Panc1 (cell line): ENCODE measurements at regions not wholly inside any gene's neighbourhood (a gene's known extent, or its start where the extent isn't known, plus 50 kb on each side); places are given as distances from the start of the nearest gene placed in this dataset.

Experiments used
- ATAC-seq: fragments of 200-7000 bp; cut with Tn5 transposase; 2 replicates; pipeline ENCODE4 v1.9.1; 2020; ENCODE audit warnings: mild to moderate bottlenecking, moderate library complexity
- BruUV-seq: library from RNA; stranded (reverse); fragments of 400-500 nt; replicated peaks from 2 replicates; lab custom pipeline; 2021; lab: Mats Ljungman, UMichigan
- CTCF ChIA-PET: fragments of 300-600 bp; sonication (Branson Sonifier 250); formaldehyde crosslinking; loops from one replicate; lab custom pipeline; 2022; ENCODE audit warnings: antibody characterized with exemption; lab: Charles Lee
- POLR2A ChIA-PET: fragments of 300-600 bp; sonication (Branson Sonifier 250); formaldehyde crosslinking; loops from one replicate; lab custom pipeline; 2022; ENCODE audit warnings: antibody characterized with exemption; lab: Charles Lee
- DNase-seq: peaks from one replicate; pipeline ENCODE4 v3.0.0-alpha.2; 2010; ENCODE audit warnings: low read depth, low spot score
- H3K27ac ChIP-seq: 2 replicates; pipeline ENCODE4 v1.5.1; 2011; ENCODE audit warnings: mild to moderate bottlenecking, low read length, inconsistent platforms
- H3K27me3 ChIP-seq: fragments of 200-500 bp; sonication (Bioruptor generic); 2 replicates; pipeline ENCODE4 v1.6.0; 2014; ENCODE audit warnings: low read length, inconsistent platforms; ENCODE audit not compliant: control insufficient read depth, insufficient read depth
- H3K36me3 ChIP-seq: fragments of 200-500 bp; sonication (Bioruptor generic); 2 replicates; pipeline ENCODE4 v1.5.1; 2014; ENCODE audit warnings: inconsistent platforms, mild to moderate bottlenecking, low read length, moderate library complexity; ENCODE audit not compliant: control insufficient read depth, insufficient read depth
- H3K4me1 ChIP-seq: 2 replicates; pipeline ENCODE4 v1.5.1; 2011; ENCODE audit warnings: inconsistent platforms, mild to moderate bottlenecking, low read length, moderate library complexity; ENCODE audit not compliant: control insufficient read depth, insufficient read depth
- H3K4me3 ChIP-seq, 2 experiments: 2 replicates each; pipeline ENCODE4 v1.5.1; 2011 to 2012; ENCODE audit warnings: low read depth in 2 of 2, low read length in 2 of 2, mild to moderate bottlenecking in 2 of 2, inconsistent platforms in 1 of 2, moderate library complexity in 1 of 2
- H3K9me3 ChIP-seq: fragments of 200-500 bp; sonication (Bioruptor generic); 2 replicates; pipeline ENCODE4 v1.5.1; 2014; ENCODE audit warnings: low read depth, mild to moderate bottlenecking, inconsistent platforms, low read length, moderate library complexity; ENCODE audit not compliant: control insufficient read depth, insufficient read depth
- POLR2AphosphoS5 ChIP-seq: IDR thresholded peaks from 2 replicates; pipeline ENCODE4 v1.6.1; 2012; ENCODE audit warnings: mild to moderate bottlenecking, low read depth, low read length, moderate library complexity
- REST ChIP-seq, 2 experiments: IDR thresholded peaks; 2 replicates each; pipeline ENCODE4 v1.6.1; 2011 to 2012; ENCODE audit warnings: low read depth in 2 of 2, control low read depth in 1 of 2, low read length in 1 of 2, mild to moderate bottlenecking in 1 of 2, moderate library complexity in 1 of 2; ENCODE audit not compliant: insufficient read depth in 1 of 2
- SIN3A ChIP-seq: IDR thresholded peaks from 2 replicates; pipeline ENCODE4 v1.6.1; 2012; ENCODE audit warnings: low read depth, mild to moderate bottlenecking, low read length, moderate library complexity, borderline replicate concordance; ENCODE audit not compliant: insufficient read depth
- TCF7L2 ChIP-seq: IDR thresholded peaks from 2 replicates; pipeline ENCODE4 v1.6.1; 2011; ENCODE audit warnings: mild to moderate bottlenecking, low read depth, low read length, inconsistent platforms
- in situ Hi-C: cut with HindIII; loops from 2 replicates; pipeline ENCODE4 v1.10.0; 2016; ENCODE audit warnings: low sequenced_read_pairs, low pct_unique_long_range_greater_than_20kb
- intact Hi-C: fragments of 100-400 bp; cut with micrococcal nuclease; formaldehyde crosslinking; loops from one replicate; pipeline ENCODE4 v1.10.0; 2022; ENCODE audit not compliant: unreplicated experiment
- TF ChIP-seq, protein P1 (sequence below): fragments of 450-650 bp; IDR thresholded peaks from 2 replicates; pipeline ENCODE4 v1.5.1; 2017; ENCODE audit warnings: mild to moderate bottlenecking

GRCh38 chr1:195141294-195141693 lies 1466.9 kb downstream of the KCNT2 start:
- H3K27ac ChIP-seq: no peak overlapping the region
- no peak overlapping the region for H3K4me3 ChIP-seq
- intact Hi-C loops: no loop called here
- in situ Hi-C loops: no loop called here
- no TSS peak for BruUV-seq
- H3K36me3 ChIP-seq: no peaks in the 10 kb centered on the region
- ChIA-PET POLR2A (no interaction called here), CTCF (no interaction called here)
- no peaks in the 10 kb centered on the region for H3K9me3 ChIP-seq
- no peaks in the 10 kb centered on the region for H3K27me3 ChIP-seq
- H3K4me1 ChIP-seq: no peaks in the 10 kb centered on the region
- no peak for ATAC-seq
- no peak for DNase-seq
- TF ChIP-seq TCF7L2 (no peak), POLR2AphosphoS5 (no peak), SIN3A (no peak), REST (IDR thresholded peaks at IDR 0.05; ENCODE audit: insufficient read depth in 1 of 2, low read depth in 2 of 2, low read length in 1 of 2) (no peak)
- TF ChIP-seq, protein P1, sequence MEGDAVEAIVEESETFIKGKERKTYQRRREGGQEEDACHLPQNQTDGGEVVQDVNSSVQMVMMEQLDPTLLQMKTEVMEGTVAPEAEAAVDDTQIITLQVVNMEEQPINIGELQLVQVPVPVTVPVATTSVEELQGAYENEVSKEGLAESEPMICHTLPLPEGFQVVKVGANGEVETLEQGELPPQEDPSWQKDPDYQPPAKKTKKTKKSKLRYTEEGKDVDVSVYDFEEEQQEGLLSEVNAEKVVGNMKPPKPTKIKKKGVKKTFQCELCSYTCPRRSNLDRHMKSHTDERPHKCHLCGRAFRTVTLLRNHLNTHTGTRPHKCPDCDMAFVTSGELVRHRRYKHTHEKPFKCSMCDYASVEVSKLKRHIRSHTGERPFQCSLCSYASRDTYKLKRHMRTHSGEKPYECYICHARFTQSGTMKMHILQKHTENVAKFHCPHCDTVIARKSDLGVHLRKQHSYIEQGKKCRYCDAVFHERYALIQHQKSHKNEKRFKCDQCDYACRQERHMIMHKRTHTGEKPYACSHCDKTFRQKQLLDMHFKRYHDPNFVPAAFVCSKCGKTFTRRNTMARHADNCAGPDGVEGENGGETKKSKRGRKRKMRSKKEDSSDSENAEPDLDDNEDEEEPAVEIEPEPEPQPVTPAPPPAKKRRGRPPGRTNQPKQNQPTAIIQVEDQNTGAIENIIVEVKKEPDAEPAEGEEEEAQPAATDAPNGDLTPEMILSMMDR: no peak

GRCh38 chr1:195130598-195130997 lies 1477.6 kb downstream of the KCNT2 start:
- no peak overlapping the region for H3K4me3 ChIP-seq
- no TSS peak for BruUV-seq
- no peak for TF ChIP-seq REST (IDR thresholded peaks at IDR 0.05; ENCODE audit: insufficient read depth in 1 of 2, low read depth in 2 of 2, low read length in 1 of 2)
- ATAC-seq (no peak), DNase-seq (no peak)
- no peaks in the 10 kb centered on the region for H3K4me1 ChIP-seq
- H3K9me3 ChIP-seq: no peaks in the 10 kb centered on the region
- no peaks in the 10 kb centered on the region for H3K36me3 ChIP-seq
- no peaks in the 10 kb centered on the region for H3K27me3 ChIP-seq
- ChIA-PET POLR2A (no interaction called here), CTCF (no interaction called here)
- no peak overlapping the region for H3K27ac ChIP-seq
- in situ Hi-C loops: no loop called here
- intact Hi-C loops: no loop called here
